Colonic mucosa (tissue), 4 donors: ENCODE measurements at regions not wholly inside any gene's neighbourhood (a gene's known extent, or its start where the extent isn't known, plus 50 kb on each side); places are given as distances from the start of the nearest gene placed in this dataset.

Experiments used
- DNase-seq: peaks from one replicate; pipeline ENCODE4 v3.0.0-alpha.2; 2020
- H3K27ac ChIP-seq: fragments of 200-600 bp; one replicate; pipeline ENCODE4 v1.8.0; 2021
- H3K27me3 ChIP-seq: fragments of 200-600 bp; one replicate; pipeline ENCODE4 v1.8.0; 2021
- H3K36me3 ChIP-seq: fragments of 200-600 bp; one replicate; pipeline ENCODE4 v1.8.0; 2021
- H3K4me1 ChIP-seq: fragments of 200-600 bp; one replicate; pipeline ENCODE4 v1.8.0; 2021; ENCODE audit warnings: mild to moderate bottlenecking
- H3K4me3 ChIP-seq: fragments of 200-600 bp; one replicate; pipeline ENCODE4 v1.8.0; 2021
- H3K9ac ChIP-seq, 2 donors: one replicate each; pipeline ENCODE4 v1.7.0; 2013; ENCODE audit warnings: control low read depth in 2 of 2, low read depth in 2 of 2, low read length in 2 of 2
- H3K9me3 ChIP-seq: fragments of 200-600 bp; one replicate; pipeline ENCODE4 v1.8.0; 2021
- intact Hi-C: fragments of 100-400 bp; cut with DNase I; formaldehyde crosslinking; loops from one replicate; pipeline ENCODE4 v1.14.1; 2022
- TF ChIP-seq, protein P1 (sequence below): fragments of 200-600 bp; IDR thresholded peaks from one replicate; pipeline ENCODE4 v1.8.0; 2022; ENCODE audit warnings: antibody characterized with exemption, mild to moderate bottlenecking
- donor health status: healthy.
- donor health status: DM: no; HTN: no; CAD: no.
- donor health status: DM: no; HTN: no; CAD: no.

DNA sequence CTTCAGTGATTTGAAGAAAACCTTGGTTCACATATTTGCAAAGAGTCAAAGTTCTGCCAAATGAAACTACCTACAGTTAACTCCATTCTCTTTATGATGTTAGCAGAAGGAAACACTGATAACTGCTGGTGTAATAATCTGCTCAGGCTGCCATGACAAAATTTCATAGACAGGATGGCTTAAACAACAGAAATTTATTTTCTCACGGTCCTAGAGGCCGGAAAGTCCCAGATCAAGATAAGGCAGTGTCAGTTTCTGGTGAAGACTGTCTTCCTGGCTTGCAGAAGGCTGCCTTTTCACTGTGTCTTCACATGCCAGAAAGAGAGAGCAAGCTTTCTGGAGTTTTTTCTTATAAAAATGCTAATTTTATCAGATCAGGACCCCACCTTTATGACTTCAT lies 102.4 kb upstream of the PARP8 start:
- no peak overlapping the region for H3K9ac ChIP-seq
- no peak overlapping the region for H3K27ac ChIP-seq
- no peaks in the 10 kb centered on the region for H3K9me3 ChIP-seq
- no peak overlapping the region for H3K4me3 ChIP-seq
- no peak for DNase-seq
- H3K27me3 ChIP-seq: no peaks in the 10 kb centered on the region
- no peaks in the 10 kb centered on the region for H3K36me3 ChIP-seq
- TF ChIP-seq, protein P1, sequence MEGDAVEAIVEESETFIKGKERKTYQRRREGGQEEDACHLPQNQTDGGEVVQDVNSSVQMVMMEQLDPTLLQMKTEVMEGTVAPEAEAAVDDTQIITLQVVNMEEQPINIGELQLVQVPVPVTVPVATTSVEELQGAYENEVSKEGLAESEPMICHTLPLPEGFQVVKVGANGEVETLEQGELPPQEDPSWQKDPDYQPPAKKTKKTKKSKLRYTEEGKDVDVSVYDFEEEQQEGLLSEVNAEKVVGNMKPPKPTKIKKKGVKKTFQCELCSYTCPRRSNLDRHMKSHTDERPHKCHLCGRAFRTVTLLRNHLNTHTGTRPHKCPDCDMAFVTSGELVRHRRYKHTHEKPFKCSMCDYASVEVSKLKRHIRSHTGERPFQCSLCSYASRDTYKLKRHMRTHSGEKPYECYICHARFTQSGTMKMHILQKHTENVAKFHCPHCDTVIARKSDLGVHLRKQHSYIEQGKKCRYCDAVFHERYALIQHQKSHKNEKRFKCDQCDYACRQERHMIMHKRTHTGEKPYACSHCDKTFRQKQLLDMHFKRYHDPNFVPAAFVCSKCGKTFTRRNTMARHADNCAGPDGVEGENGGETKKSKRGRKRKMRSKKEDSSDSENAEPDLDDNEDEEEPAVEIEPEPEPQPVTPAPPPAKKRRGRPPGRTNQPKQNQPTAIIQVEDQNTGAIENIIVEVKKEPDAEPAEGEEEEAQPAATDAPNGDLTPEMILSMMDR: no peak
- no peaks in the 10 kb centered on the region for H3K4me1 ChIP-seq
- intact Hi-C loops: no loop called here

DNA sequence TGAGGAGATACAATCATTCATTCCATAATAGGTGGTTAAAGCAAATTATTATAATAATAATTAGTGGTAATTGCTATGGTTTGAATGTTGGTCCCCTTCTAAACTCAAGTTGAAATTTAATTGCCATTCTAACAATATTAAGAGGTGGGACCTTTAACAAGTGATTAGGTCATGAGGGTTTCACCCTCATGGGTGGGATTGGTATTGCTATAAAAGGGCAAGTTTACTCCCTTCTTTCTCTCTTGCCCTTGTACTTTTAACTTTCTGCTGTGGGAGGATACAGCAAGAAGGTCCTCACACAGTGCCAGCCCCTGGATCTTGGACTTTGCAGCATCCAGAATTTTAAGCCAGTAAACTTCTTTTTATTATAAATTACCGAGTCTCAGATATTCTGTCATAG lies 101.9 kb upstream of the PARP8 start:
- no peak for DNase-seq
- Histone ChIP-seq H3K9ac (no peak overlapping the region), H3K4me1 (no peaks in the 10 kb centered on the region), H3K4me3 (no peak overlapping the region), H3K36me3 (no peaks in the 10 kb centered on the region), H3K9me3 (no peaks in the 10 kb centered on the region), H3K27me3 (no peaks in the 10 kb centered on the region), H3K27ac (no peak overlapping the region)
- TF ChIP-seq, protein P1: no peak
- intact Hi-C loops: no loop called here

DNA sequence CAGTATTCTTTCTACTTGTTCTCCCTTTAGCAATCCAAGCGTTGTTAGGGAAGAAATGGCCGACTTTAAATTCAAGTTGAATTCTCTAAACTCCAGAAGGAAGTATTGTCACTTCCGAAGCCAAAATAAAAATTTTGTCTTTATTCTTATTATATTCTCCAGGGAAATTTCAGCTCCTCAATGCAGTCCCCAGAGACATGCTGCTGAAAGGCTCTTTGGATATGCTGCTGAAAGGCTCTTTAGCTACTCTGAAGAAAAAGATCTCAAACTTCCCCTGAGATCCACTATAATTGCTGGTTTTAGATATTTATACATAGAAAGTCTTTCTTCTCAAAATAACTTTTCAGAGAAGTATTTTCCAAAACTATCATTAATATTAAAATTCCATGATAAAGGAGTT lies 92.3 kb upstream of the PARP8 start:
- H3K27ac ChIP-seq: no peak overlapping the region
- DNase-seq: no peak
- intact Hi-C loops: no loop called here
- no peaks in the 10 kb centered on the region for H3K27me3 ChIP-seq
- H3K4me1 ChIP-seq: no peaks in the 10 kb centered on the region
- no peaks in the 10 kb centered on the region for H3K36me3 ChIP-seq
- H3K4me3 ChIP-seq: no peak overlapping the region
- TF ChIP-seq, protein P1: no peak
- no peaks in the 10 kb centered on the region for H3K9me3 ChIP-seq
- H3K9ac ChIP-seq: no peak overlapping the region

DNA sequence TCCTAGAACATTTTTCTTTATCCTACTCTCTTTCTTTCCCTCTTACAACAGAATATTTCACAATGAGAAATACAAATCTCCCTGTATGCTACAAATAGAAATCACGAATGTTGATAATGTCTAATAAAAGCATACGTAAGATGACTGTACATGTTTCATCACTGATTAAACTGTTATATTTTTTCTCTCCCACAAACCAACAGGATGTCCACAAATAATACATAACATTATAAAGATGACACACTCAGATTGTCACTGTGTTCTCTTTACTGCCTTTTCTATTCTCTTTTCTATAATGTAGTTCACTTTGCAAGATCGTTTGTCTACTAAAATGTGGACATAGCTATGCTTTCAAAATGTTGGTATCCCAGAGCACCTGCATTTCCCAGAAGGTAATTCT lies 90.7 kb upstream of the PARP8 start:
- intact Hi-C loops: no loop called here
- TF ChIP-seq, protein P1: no peak
- H3K36me3 ChIP-seq: no peaks in the 10 kb centered on the region
- no peak for DNase-seq
- H3K4me1 ChIP-seq: no peaks in the 10 kb centered on the region
- H3K27me3 ChIP-seq: no peaks in the 10 kb centered on the region
- no peaks in the 10 kb centered on the region for H3K9me3 ChIP-seq
- no peak overlapping the region for H3K9ac ChIP-seq
- no peak overlapping the region for H3K4me3 ChIP-seq
- no peak overlapping the region for H3K27ac ChIP-seq

DNA sequence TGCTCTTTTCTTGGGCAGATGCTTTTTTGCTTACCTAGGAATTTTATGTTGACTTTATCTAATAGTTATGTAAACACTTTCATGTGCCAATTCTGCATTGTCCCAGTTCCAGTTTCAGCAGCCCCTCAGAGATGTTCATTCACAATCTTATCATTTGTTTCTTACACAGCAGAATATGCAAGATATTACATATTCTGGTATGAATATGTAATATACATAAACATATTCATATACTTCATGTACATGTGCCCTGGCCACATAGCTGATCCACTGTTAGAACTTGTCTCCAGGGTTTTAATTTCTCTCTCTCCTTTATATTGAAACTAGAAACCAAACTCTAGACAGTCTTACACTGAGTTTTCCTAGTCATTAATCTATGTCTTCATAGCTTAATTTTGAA lies 90.2 kb upstream of the PARP8 start:
- Histone ChIP-seq H3K4me3 (no peak overlapping the region), H3K4me1 (no peaks in the 10 kb centered on the region), H3K27ac (no peak overlapping the region), H3K9ac (no peak overlapping the region), H3K36me3 (no peaks in the 10 kb centered on the region), H3K9me3 (no peaks in the 10 kb centered on the region), H3K27me3 (no peaks in the 10 kb centered on the region)
- DNase-seq: no peak
- intact Hi-C loops: no loop called here
- TF ChIP-seq, protein P1: no peak
